ENCODE measurements at regions not wholly inside any gene's neighbourhood (a gene's known extent, or its start where the extent isn't known, plus 50 kb on each side); places are given as distances from the start of the nearest gene placed in this dataset.

DNA sequence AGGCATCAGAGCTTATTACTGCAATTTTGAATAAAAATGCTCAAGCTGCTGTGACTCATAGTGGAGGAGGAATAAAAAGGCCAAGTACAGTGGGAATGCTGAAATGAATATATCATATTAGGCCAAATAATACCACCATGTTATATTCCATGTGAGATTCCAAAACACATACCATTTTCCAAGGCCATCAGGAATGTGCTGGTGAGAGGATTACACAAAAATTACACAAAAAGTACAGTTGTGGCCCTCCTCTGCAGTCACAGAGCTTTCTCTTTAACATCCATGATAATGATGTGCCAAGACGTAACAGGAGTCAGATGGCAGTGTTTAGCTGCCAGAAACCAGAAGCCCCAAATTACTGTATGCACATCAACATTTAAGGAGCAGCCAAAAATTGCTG, 153.5 kb downstream of the PCDH18 start:
- no peak overlapping the region for H3K9ac ChIP-seq (ENCODE audit: low read length)
- intact Hi-C loops (cut with micrococcal nuclease), result no loop called here
- CTCF ChIA-PET, result no interaction called here
- H3K27me3 ChIP-seq (ENCODE audit: insufficient read depth, low read length), result no peaks in the 10 kb centered on the region
- H3K4me1 ChIP-seq (ENCODE audit: control insufficient read depth in 1 of 2, insufficient read depth in 2 of 2, low read length in 2 of 2), result no peaks in the 10 kb centered on the region
- no peak overlapping the region for H3K4me2 ChIP-seq (ENCODE audit: low read length)
- no peaks in the 10 kb centered on the region for H3K79me2 ChIP-seq (ENCODE audit: insufficient read depth, low read length)
- no peaks in the 10 kb centered on the region; the same call in 1 of the 2 replicates for H3K9me2 ChIP-seq (ENCODE audit: insufficient read depth)
- POLR2A ChIA-PET, result no interaction called here
- ATAC-seq (no peak), DNase-seq (ENCODE audit: low read depth, low spot score) (no peak)
- RAD21 ChIA-PET (ENCODE audit: low non-redundant PET in 1 of 2, low total read pairs in 2 of 2, uncharacterized antibody in 2 of 2, unreplicated experiment in 2 of 2), result no interaction called here
- H4K20me1 ChIP-seq (ENCODE audit: insufficient read depth), result no peaks in the 10 kb centered on the region
- H3K36me3 ChIP-seq (ENCODE audit: control insufficient read depth in 1 of 2, insufficient read depth in 2 of 2, low read length in 2 of 2), result no peaks in the 10 kb centered on the region
- no peak overlapping the region for H2AFZ ChIP-seq (ENCODE audit: low read depth, low read length, poor library complexity, severe bottlenecking)
- no peak overlapping the region for H3K4me3 ChIP-seq (replicated peaks in 1 of 2; ENCODE audit: low read depth in 1 of 2, low read length in 2 of 2)
- no peaks in the 10 kb centered on the region for H3K9me3 ChIP-seq (ENCODE audit: control insufficient read depth in 1 of 2, insufficient read depth in 1 of 2, low read depth in 1 of 2, low read length in 2 of 2)
- TF ChIP-seq RAD21 (IDR thresholded peaks at IDR 0.05; ENCODE audit: low read depth) (no peak), EGR1 (IDR thresholded peaks at IDR 0.05; ENCODE audit: low read depth) (no peak), CBX3 (IDR thresholded peaks at IDR 0.05; ENCODE audit: low read depth) (no peak), JUND (IDR thresholded peaks at IDR 0.05) (no peak), ELF1 (IDR thresholded peaks at IDR 0.05; ENCODE audit: borderline replicate concordance, low read depth) (no peak), TCF7L2 (IDR thresholded peaks at IDR 0.05; ENCODE audit: borderline replicate concordance, extremely low read depth, insufficient read depth, insufficient read length) (no peak), SP1 (IDR thresholded peaks at IDR 0.05; ENCODE audit: low read depth) (no peak), ZFX (IDR thresholded peaks at IDR 0.05) (no peak), YY1 (IDR thresholded peaks at IDR 0.05; ENCODE audit: extremely low read depth, insufficient replicate concordance, low read depth, low read length) (no peak), SRF (IDR thresholded peaks at IDR 0.05; ENCODE audit: low read depth) (no peak), EZH2 (IDR thresholded peaks at IDR 0.05) (no peak), POLR2AphosphoS5 (IDR thresholded peaks at IDR 0.05; ENCODE audit: low read depth, low read length) (no peak), POLR2A (IDR thresholded peaks at IDR 0.05; ENCODE audit: borderline replicate concordance, extremely low read depth, insufficient read depth, insufficient read length) (no peak), CEBPB (IDR thresholded peaks at IDR 0.05; ENCODE audit: low read depth) (no peak)
- TF ChIP-seq, protein P1, sequence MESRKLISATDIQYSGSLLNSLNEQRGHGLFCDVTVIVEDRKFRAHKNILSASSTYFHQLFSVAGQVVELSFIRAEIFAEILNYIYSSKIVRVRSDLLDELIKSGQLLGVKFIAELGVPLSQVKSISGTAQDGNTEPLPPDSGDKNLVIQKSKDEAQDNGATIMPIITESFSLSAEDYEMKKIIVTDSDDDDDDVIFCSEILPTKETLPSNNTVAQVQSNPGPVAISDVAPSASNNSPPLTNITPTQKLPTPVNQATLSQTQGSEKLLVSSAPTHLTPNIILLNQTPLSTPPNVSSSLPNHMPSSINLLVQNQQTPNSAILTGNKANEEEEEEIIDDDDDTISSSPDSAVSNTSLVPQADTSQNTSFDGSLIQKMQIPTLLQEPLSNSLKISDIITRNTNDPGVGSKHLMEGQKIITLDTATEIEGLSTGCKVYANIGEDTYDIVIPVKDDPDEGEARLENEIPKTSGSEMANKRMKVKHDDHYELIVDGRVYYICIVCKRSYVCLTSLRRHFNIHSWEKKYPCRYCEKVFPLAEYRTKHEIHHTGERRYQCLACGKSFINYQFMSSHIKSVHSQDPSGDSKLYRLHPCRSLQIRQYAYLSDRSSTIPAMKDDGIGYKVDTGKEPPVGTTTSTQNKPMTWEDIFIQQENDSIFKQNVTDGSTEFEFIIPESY (IDR thresholded peaks at IDR 0.05; ENCODE audit: extremely low read depth, insufficient replicate concordance, low read length), result no peak
- TF ChIP-seq, protein P2, sequence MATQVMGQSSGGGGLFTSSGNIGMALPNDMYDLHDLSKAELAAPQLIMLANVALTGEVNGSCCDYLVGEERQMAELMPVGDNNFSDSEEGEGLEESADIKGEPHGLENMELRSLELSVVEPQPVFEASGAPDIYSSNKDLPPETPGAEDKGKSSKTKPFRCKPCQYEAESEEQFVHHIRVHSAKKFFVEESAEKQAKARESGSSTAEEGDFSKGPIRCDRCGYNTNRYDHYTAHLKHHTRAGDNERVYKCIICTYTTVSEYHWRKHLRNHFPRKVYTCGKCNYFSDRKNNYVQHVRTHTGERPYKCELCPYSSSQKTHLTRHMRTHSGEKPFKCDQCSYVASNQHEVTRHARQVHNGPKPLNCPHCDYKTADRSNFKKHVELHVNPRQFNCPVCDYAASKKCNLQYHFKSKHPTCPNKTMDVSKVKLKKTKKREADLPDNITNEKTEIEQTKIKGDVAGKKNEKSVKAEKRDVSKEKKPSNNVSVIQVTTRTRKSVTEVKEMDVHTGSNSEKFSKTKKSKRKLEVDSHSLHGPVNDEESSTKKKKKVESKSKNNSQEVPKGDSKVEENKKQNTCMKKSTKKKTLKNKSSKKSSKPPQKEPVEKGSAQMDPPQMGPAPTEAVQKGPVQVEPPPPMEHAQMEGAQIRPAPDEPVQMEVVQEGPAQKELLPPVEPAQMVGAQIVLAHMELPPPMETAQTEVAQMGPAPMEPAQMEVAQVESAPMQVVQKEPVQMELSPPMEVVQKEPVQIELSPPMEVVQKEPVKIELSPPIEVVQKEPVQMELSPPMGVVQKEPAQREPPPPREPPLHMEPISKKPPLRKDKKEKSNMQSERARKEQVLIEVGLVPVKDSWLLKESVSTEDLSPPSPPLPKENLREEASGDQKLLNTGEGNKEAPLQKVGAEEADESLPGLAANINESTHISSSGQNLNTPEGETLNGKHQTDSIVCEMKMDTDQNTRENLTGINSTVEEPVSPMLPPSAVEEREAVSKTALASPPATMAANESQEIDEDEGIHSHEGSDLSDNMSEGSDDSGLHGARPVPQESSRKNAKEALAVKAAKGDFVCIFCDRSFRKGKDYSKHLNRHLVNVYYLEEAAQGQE (IDR thresholded peaks at IDR 0.05; ENCODE audit: low read depth), result no peak
- TF ChIP-seq, protein P3, sequence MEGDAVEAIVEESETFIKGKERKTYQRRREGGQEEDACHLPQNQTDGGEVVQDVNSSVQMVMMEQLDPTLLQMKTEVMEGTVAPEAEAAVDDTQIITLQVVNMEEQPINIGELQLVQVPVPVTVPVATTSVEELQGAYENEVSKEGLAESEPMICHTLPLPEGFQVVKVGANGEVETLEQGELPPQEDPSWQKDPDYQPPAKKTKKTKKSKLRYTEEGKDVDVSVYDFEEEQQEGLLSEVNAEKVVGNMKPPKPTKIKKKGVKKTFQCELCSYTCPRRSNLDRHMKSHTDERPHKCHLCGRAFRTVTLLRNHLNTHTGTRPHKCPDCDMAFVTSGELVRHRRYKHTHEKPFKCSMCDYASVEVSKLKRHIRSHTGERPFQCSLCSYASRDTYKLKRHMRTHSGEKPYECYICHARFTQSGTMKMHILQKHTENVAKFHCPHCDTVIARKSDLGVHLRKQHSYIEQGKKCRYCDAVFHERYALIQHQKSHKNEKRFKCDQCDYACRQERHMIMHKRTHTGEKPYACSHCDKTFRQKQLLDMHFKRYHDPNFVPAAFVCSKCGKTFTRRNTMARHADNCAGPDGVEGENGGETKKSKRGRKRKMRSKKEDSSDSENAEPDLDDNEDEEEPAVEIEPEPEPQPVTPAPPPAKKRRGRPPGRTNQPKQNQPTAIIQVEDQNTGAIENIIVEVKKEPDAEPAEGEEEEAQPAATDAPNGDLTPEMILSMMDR (IDR thresholded peaks at IDR 0.05 in 2 of 3, conservative IDR thresholded peaks at IDR 0.05 in 1 of 3; ENCODE audit: borderline replicate concordance in 1 of 3, insufficient read depth in 1 of 3, low read depth in 2 of 3, low read length in 2 of 3), result no peak
- TF ChIP-seq, protein P4, sequence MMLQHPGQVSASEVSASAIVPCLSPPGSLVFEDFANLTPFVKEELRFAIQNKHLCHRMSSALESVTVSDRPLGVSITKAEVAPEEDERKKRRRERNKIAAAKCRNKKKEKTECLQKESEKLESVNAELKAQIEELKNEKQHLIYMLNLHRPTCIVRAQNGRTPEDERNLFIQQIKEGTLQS (IDR thresholded peaks at IDR 0.05), result no peak
- no TSS peak for BruUV-seq (replicated peaks)
- H3K27ac ChIP-seq (ENCODE audit: low read depth, low read length), result no peak overlapping the region

Measured in HCT116 (cell line).